Suppressor macrophage (primary cell): ENCODE measurements at regions not wholly inside any gene's neighbourhood (a gene's known extent, or its start where the extent isn't known, plus 50 kb on each side); places are given as distances from the start of the nearest gene placed in this dataset.
"Not testable (repeated sequence)": the region's sequence is repeated elsewhere in the genome, so short reads cannot be mapped to it uniquely, and the experiment has no call there.

Experiments
- DNase-seq, 4 experiments: peaks; one replicate each; pipeline ENCODE4 v3.0.0-alpha.2; 2020 to 2022

DNA sequence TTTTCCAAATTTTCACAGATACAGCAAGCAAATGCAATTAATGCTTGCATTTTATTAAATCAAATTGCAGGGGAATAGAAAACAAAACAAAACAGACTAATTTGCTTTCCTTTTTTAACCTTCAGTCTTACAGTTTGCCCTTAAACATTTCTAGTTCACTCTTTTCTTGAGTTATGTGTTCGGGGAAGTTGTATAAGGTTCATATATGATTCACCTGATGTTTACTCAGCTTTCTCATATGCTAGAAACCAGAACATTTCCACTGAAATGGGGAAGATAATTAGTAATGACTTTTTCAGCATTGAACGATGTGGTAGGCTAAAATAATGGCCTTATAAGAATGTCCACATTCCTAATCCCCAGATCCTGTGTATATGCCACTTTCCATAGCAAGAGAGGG, 176.2 kb upstream of the NBPF9 start:
- DNase-seq, result not testable (repeated sequence)

DNA sequence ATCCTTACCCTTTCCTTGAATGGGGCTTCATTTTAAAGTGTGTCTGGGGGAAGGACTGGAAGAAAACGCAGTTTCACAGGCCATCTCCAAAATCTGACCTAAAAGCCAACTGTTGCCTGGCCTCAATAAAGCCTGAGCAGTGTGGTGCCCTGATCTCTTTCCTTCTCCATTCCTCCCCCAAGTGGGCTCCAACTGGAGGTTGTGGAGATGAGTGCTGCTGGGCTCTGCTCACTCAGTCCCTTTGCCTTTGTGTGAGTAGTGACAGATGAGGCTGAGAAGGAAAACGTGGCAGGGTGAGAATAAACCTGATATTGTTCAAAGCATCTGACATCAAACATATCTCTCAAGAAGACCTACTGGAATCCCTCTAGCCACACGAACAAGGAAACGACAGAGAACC, 181.4 kb upstream of the NBPF9 start:
- DNase-seq, result not testable (repeated sequence)

DNA sequence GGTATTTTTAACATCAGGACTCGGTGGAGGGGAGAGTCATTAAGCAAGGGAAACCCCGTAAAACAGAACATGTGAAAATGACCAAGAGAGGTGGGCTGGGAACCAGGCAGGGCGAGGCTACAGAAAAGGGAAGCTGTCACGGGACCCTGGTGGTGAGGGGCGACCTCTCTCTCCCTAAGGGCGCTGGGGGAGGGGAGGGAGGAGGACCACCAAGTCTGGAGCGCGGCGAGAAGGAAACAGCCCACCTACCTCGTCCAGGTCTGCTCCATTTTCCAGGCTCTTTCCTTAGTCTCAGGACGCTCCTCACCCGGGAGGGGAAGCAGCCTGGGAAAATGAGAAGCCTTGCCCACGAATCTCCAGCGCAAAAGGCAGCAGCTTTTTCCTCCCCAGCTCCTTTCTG, 181.9 kb upstream of the NBPF9 start:
- not testable (repeated sequence) for DNase-seq

DNA sequence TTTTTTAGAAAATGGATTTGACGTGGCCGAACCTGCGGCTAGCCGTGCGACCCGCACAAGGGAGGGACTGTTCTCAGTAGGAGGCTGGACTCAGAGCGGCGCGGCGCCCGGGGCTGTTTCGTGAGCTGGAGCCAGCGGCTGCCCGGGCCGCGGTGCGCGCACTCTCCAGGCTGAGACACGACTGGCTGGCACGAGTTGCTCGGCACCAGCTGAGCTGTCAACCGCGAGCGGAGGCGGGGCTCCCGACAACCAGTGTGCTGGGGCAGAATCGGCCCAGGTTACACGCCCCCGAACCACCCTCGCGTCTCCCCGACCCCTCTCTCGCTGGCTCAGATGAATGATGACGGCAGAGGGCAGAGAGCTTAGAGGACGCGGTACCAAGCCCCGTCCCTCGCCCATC, 182.3 kb upstream of the NBPF9 start:
- not testable (repeated sequence) for DNase-seq

DNA sequence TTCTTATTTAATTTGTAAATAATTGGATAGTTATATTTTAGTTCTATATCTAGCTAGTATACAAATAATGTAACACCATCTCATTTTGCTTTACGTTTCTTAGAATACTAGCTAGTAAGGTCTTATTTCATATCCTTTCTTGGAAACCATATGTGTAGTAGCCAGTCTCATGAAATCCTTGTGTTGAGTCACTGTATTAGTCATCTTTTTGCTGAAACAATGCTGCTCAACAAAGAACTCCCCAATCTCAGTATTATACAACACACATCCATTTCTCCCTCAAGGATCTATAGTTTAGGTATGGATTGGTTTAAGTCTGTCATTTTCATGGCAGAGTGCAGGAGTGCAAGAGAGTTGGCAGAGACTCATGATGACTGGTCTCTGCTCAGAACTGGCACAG, 185.2 kb upstream of the NBPF9 start:
- DNase-seq, result not testable (repeated sequence)

DNA sequence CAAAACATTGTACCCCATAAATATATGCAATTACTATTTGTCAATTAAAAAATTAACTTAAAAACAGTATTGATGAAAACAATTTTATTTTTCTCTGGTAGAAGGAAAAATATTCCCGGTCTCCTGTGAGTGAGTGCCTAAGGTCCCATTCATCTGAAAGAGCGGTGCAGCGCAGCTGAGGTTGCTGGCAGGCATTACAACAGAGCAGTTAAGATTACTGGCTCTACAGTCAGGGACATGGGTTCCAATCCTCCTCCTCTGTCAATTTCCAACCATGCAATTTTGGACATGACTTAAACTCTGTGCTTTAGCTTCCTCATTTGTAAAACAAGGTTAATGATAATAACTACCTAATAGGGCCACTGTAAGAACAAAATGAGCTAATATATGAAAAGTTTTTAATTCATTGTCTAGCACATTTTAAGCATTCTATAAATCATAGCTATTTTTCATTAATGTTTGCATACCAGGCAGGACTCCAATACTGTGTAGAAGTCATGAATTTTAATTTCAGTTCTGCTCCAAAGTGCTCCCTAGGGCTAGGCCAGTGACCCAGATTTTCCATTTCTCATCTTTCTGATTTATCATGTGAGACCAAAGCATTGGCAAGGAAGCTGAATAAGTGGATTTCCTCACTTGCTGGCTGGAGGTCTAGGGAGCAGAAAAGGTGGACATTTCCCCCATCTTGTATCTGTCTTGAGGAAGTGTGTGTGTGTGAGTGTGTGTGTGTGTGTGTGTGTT, 174.2 kb upstream of the NBPF19 start:
- DNase-seq, result not testable (repeated sequence)

DNA sequence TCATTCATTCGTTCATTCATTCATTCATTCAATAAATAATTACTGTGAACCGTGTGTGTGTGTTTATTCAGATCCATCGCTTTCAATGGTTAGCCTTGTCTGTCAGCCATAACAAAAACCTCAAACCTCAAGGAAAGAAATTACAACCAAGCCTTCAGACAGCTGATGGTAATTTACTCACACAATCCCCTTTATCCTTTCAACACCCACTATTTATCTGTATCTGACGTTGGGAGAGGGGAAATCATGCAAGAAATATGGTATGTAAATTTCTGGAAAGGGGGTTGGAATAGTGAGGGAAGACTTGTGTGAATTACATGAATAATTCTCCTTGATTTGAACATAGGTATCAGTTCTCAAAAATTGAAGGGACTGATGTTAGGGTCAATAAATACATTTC, 173.6 kb upstream of the NBPF19 start:
- not testable (repeated sequence) for DNase-seq

DNA sequence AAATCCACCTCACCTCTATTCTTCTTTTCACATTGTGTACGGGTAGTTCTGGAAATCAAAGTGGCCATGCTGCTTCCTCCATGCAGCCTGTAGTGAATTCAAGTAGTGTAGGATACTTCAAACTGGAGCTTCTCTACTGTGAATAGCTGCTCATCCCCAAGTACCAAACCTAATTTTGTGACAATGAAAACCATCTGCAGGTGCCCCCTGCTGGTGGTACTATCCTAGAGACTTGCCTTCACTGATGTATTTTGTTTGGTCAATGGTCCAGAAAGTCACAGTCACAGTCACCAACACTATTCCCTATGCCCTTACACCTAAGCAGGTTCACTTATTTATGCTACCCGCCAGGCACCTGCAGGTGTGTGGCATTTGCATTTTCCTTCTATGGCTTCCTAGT, 170.0 kb upstream of the NBPF19 start:
- not testable (repeated sequence) for DNase-seq

DNA sequence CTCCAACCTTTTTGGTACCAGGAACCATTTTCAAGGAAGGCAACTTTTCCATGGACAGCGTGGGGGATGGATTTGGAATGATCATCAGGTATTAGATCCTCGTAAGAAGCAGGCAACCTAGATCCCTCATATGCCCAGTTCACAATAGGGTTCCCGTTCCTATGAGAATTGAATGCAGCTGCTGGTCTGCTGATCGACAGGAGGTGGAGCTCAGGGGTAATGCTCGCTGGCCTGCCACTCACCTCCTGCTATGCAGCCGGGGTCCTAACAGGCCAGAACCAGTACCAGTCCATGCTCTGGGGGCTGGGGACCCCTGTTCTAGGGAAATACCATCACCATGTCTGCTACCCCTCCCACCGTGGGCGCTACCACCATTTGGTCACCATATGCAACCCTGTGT, 167.2 kb upstream of the NBPF19 start:
- DNase-seq, result not testable (repeated sequence)

DNA sequence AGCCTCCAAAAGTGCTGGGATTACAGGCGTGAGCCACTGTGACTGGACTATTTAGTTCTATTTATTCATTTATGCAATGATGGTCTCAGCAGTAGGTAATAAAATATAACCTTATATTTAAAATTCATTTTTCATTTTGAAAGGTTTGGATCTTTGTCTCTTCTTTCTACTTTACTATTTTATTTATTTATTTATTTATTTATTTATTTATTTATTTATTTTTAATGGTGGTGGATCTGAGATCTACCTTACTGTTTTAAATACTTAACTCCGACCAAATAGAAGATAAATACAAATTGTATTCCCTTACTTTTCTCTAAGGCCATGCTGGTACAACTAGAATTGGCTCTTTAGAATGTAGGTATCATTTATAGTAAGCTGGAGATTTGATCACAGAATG, 159.9 kb upstream of the NBPF19 start:
- not testable (repeated sequence) for DNase-seq

DNA sequence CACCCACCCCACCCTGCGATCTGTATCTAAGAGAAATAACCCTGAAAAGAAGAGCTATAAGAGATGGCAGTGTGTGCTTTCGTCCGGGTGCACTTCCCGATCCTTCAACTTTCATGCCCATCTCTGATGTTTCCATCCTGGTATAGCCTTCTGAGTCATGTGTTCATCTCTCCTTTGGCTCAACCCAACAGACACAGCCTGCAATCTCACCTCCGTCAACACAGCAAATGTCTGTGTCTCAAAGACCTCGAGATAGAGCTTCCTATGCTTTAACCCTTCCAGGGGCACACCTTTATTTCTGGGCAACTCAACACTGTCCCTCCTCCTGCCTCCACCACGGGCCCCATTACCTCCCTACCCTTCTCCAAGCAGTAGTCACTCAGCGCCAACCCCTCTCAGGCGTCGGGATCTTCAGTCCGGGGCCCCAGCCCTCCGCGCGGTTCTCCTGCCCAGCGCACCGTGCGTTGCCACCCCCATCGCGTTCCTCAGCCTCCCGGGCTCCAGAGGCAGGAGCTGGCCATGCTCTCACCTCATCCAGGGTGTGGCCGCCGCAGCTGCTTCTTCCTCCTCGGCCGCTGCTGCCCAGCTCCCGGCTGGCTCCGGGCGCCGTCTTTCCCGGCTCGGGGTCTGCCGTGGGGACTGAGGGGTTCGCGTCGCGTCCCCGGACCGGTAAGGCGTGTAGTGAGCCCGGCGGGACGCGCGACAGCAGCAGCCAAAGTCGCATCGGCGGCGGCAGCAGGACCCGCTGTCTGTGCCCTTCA, 153.7 kb upstream of the NBPF19 start:
- not testable (repeated sequence) for DNase-seq

DNA sequence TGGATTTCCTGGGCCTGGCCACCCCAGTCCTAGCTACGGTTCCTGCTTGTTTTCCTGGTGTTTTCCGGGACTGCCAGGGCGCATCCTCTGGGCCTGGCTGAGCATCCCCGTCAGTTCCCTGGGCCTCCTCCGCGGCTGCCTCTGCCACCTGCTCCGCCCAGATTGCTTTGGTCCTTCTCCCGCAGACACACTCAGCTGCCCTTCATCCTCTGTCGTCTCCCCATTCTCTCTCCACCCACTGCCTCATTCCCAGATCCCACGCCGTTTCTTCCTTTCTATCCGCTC, 153.2 kb upstream of the NBPF19 start:
- DNase-seq, result not testable (repeated sequence)

DNA sequence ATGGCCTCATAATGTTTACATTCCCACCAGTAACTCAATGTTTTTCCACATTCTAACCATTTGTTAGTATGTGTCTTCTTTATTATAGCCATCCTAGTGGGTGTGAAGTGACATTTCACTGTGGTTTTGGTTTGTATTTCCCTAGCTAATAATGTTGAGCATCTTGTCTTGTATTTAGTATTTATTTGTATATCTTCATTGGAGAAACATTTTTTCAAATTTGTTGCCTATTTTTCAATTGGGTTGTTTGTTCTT, 144.8 kb upstream of the NBPF19 start:
- DNase-seq, result not testable (repeated sequence)

DNA sequence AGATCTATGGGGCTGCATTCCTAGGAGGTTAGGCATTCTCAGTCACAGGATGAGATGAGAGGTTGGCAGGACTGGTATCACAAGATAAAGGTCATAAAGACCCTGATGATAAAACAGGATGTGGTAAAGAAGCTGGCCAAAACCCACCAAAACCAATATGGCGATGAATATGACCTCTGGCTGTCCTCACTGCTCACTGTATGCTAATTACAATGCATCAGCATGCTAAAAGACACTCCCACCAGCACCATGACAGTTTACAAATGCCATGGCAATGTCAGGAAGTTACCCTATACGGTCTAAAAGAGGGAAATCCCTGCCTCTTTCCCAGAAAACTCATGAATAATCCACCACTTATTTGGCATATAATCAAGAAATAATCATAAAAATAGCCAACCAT, 138.8 kb upstream of the NBPF19 start:
- not testable (repeated sequence) for DNase-seq

DNA sequence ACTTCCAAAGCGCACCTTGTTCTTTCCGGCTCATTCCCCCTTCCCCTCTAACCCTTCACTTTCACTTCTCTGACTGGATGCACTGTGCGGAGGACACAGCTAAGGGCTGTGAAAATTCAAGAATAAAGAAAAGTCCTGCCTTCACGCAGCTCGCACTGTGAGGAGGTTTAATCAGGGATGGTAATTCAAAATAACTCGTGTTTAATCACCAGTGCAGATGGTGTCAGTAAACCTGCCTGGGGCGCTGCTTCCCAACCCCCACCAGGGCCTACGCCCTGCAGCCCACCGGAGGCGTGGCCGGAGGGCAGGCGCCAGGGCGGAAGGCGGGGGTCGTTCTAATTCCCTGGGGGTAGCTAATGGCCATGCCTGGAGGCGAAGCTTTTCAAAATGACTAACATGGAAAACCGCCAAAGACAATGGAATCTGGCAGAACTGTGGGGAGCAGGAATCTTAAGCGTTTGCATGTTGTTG, 136.6 kb upstream of the NBPF19 start:
- not testable (repeated sequence) for DNase-seq

DNA sequence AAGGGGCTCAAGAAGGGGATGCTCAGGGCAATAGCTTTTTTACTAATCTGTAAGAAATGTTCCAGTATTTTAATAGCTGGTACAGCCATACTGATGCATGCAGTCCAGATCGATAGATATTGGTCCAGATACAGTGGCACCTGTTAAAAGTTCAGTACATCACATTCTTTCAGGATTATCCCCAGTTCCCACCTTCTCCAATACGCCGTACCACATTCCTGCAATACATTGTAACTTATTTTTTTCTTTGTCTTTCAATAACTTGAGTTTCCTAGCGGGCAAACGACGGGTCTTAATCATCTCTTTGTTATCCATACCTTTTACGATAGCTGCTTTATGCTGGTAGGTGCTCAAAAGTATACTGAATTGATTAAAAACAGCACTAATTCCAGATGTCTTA, 136.1 kb upstream of the NBPF19 start:
- DNase-seq, result not testable (repeated sequence)

DNA sequence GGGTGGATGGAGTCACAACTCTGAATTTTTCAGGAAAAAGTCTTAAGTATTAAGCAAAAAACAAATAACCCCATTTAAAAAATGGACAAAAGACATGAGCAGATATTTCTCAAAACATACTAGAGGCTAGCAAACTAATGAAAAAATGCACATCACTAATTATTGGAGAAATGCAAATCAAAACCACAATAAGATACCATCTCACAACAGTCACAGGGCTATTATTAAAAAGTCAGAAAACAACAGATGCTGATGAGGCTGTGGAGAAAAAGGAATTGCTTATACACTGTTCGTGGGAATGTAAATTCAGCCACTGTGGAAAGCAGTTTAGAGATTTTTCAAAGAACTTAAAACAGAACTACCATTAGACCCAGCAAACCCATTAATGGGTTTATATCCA, 125.4 kb upstream of the NBPF19 start:
- DNase-seq, result not testable (repeated sequence)

DNA sequence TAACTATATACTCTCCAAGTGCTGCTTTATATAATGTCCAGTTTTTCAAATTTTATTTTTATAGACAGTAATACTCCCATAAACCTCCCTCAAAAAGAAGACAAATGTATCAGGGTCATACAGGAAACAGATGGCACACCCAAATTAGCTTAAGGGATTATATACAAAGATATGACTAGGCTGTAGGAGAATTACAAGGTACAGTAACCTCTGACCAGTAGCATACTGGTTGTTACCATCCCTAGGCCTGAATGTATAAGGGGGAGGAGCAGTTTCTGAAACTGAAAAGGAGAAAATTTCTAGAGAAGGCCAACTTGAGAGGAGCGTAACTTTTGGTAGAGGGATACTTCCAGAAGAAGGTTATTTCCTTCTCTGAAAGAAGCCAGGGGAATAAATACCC, 122.6 kb upstream of the NBPF19 start:
- not testable (repeated sequence) for DNase-seq

DNA sequence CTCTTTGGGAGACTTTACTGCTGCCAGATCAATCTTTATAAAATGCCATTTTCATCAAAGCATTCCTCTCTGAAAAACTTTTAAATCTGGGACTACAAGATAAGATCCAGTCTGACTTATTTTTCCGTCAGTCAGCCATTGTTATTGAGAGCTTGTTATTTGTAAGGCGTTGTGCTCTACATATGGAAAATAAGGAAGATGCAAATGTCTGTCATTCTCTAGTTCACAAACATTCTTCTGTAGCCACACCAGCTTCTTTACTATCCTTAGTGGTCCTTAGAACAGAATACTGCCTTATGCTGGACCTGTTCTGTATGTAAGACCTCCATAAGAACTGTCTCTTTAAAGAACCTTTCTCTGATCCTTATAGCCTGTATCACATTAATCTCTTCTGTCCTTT, 120.3 kb upstream of the NBPF19 start:
- not testable (repeated sequence) for DNase-seq

DNA sequence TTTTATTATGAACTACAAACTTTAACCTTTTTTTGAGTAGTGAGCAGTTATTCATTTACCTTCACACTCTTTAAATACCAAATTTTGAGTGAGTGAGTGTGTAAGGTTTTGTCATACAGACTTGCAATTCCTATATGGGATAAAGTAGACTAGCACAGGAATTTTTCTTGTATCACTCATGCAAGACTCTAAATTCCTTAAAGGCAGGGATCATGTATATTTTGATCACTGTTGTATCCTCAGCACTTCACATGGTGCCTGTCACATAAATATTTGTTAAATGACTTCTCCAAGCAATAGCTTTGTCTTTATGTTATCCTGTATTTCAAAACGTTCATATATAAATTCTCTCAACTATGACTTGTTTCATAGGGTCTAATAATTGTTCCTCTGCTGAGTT, 119.1 kb upstream of the NBPF19 start:
- DNase-seq, result not testable (repeated sequence)

DNA sequence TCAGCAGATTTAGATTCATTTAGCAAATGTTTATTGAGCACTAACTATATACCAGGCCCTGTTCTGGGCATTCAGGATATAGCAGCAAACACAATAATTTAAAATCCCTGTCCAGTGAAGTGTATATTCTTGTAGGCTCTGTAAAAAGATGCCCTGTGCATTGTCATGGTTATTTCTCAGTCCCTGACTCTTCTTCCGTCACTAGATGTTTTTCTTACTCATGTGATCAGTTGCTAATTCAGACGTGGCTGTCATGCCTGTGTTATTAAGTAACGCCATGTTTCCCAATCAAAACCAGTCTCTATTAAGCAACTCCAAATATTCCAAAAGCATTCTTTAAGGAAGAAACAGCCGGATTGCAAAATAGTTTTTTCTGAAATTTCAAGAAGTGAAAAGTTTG, 118.7 kb upstream of the NBPF19 start:
- not testable (repeated sequence) for DNase-seq

DNA sequence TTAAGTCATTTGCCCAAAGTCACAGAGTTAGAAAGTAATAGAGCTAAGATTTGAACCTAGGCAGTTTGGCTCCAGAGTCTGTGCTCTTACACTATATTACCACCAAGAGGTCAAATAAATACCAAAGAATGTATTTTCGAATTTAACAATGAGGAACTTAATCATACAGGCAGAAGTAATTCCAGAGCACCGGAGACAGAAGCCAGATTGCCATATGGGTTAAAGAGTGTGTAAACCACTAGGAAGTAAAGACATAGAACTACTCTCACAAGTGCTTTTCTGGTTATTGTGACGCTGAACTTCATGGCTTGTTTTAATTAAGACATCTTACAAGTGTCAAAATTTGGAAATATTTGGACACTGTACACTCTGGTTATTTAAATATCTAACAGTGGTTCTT, 114.5 kb upstream of the NBPF19 start:
- DNase-seq, result not testable (repeated sequence)

DNA sequence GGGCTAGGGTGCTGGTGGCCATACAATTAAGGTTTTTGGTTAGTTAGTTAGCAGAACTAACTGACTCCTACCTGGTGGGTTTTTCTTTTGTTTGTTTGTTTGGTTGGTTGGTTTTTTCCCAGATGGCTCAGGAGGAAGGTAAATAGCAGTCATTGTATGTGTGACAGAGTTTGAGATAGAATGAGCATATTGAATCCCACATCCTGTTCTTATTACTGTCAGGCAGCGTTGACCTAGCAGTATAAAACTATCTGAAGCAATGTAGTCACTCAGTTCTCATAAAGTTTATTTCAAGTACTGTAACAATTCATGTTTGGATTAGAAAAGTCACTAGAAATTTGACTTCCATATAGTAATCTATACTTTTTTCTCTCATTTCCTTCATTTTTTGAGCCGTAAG, 113.5 kb upstream of the NBPF19 start:
- not testable (repeated sequence) for DNase-seq

DNA sequence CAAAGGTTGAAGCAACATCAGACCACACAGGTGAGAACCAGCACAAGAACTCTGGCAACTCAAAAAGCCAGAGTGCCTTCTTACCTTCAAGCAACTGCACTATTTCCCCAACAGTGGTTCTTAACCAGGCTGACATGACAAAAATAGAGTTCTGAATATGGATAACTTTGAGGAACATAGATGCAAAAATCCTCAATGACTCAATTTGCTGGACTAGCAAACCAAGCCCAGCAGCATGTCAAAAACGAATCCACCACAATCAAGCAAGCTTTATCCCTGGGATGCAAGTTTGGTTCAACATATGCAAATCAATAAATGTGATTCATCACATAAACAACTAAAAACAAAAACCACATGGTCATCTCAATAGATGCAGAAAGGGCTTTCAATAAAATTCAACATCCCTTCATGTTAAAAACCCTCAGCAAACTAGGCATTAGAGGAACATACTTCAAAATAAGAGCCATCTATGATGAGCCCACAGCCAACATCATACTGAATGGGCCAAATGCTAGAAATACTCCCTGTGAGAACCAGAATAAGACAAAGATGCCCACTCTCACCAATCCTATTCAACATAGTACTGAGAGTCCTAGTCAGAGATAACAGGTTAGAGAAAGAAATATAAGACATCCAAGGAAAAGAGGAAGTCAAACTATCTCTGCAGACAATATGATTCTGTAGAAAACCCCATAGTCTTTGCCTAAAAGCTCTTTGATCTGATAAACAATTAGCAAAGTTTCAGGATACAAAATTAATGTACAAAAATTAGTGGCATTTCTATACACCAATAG, 110.5 kb upstream of the NBPF19 start:
- not testable (repeated sequence) for DNase-seq
